ENCODE measurements at regions not wholly inside any gene's neighbourhood (a gene's known extent, or its start where the extent isn't known, plus 50 kb on each side); places are given as distances from the start of the nearest gene placed in this dataset.

GRCh38 chr5:10122076-10122726 is 127.5 kb downstream of the ATPSCKMT start:
- intact Hi-C loops (cut with DNase I): no loop called here
- TF ChIP-seq POLR2A (IDR thresholded peaks at IDR 0.05) (no peak), CTCF (IDR thresholded peaks at IDR 0.05) (no peak), EP300 (IDR thresholded peaks at IDR 0.05) (no peak)
- Histone ChIP-seq H3K36me3 (no peaks in the 10 kb centered on the region), H3K4me3 (no peak overlapping the region), H3K4me1 (ENCODE audit: insufficient read depth) (no peaks in the 10 kb centered on the region), H3K27ac (no peak overlapping the region), H3K9me3 (no peaks in the 10 kb centered on the region), H3K27me3 (no peaks in the 10 kb centered on the region)
- 11 to 25% (median 13%) methylated on average over 1 of the region's 1 CpG for WGBS, 3 donors
- DNase-seq: no peak

GRCh38 chr5:10120934-10121333 is 128.8 kb downstream of the ATPSCKMT start:
- Histone ChIP-seq H3K4me3 (no peak overlapping the region), H3K9me3 (no peaks in the 10 kb centered on the region), H3K27me3 (no peaks in the 10 kb centered on the region), H3K4me1 (ENCODE audit: insufficient read depth) (no peaks in the 10 kb centered on the region), H3K36me3 (no peaks in the 10 kb centered on the region), H3K27ac (no peak overlapping the region)
- TF ChIP-seq CTCF (IDR thresholded peaks at IDR 0.05) (no peak), POLR2A (IDR thresholded peaks at IDR 0.05) (no peak), EP300 (IDR thresholded peaks at IDR 0.05) (no peak)
- DNase-seq: no peak
- WGBS, 3 donors: 93 to 97% (median 95%) methylated on average over 7 of the region's 7 CpGs
- intact Hi-C loops (cut with DNase I): no loop called here

- H3K27ac ChIP-seq: no peak overlapping the region
- no peak for DNase-seq
- intact Hi-C loops (cut with DNase I): no loop called here
- H3K4me1 ChIP-seq (ENCODE audit: insufficient read depth): no peaks in the 10 kb centered on the region
- no peaks in the 10 kb centered on the region for H3K9me3 ChIP-seq
- no peak overlapping the region for H3K4me3 ChIP-seq
- H3K36me3 ChIP-seq: no peaks in the 10 kb centered on the region
- no peaks in the 10 kb centered on the region for H3K27me3 ChIP-seq
- TF ChIP-seq POLR2A (IDR thresholded peaks at IDR 0.05): no peak
- TF ChIP-seq EP300 (IDR thresholded peaks at IDR 0.05): no peak
- TF ChIP-seq CTCF (IDR thresholded peaks at IDR 0.05): no peak
These were observed 131.5 kb downstream of the ATPSCKMT start for GRCh38 chr5:10118150-10118549.

GRCh38 chr5:10116594-10116993 is 133.1 kb downstream of the ATPSCKMT start:
- no peaks in the 10 kb centered on the region for H3K4me1 ChIP-seq (ENCODE audit: insufficient read depth)
- H3K27me3 ChIP-seq: no peaks in the 10 kb centered on the region
- intact Hi-C loops (cut with DNase I): no loop called here
- no peak for DNase-seq
- H3K9me3 ChIP-seq: no peaks in the 10 kb centered on the region
- H3K27ac ChIP-seq: no peak overlapping the region
- TF ChIP-seq EP300 (IDR thresholded peaks at IDR 0.05): no peak
- no peak for TF ChIP-seq CTCF (IDR thresholded peaks at IDR 0.05)
- no peak for TF ChIP-seq POLR2A (IDR thresholded peaks at IDR 0.05)
- no peaks in the 10 kb centered on the region for H3K36me3 ChIP-seq
- H3K4me3 ChIP-seq: no peak overlapping the region
